Nephron (organoid): ENCODE measurements at regions not wholly inside any gene's neighbourhood (a gene's known extent, or its start where the extent isn't known, plus 50 kb on each side); places are given as distances from the start of the nearest gene placed in this dataset.

Experiments used
- H3K27ac Mint-ChIP-seq, 3 experiments: 2 replicates each; pipeline ENCODE4 v1.8.0; 2020; ENCODE audit warnings: mixed read lengths in 3 of 3, mild to moderate bottlenecking in 2 of 3, moderate library complexity in 1 of 3
- H3K27me3 Mint-ChIP-seq: 2 replicates; pipeline ENCODE4 v1.8.0; 2021; ENCODE audit warnings: low read depth, mild to moderate bottlenecking, moderate library complexity, mixed read lengths
- H3K36me3 Mint-ChIP-seq: 2 replicates; pipeline ENCODE4 v1.8.0; 2020; ENCODE audit warnings: low read depth, mixed read lengths
- H3K4me1 Mint-ChIP-seq: 2 replicates; pipeline ENCODE4 v1.8.0; 2020; ENCODE audit warnings: mixed read lengths
- H3K4me3 Mint-ChIP-seq, 3 experiments: 2 replicates each; pipeline ENCODE4 v1.8.0; 2020; ENCODE audit warnings: mild to moderate bottlenecking in 3 of 3, mixed read lengths in 3 of 3, moderate library complexity in 2 of 3
- H3K9me3 Mint-ChIP-seq: 2 replicates; pipeline ENCODE4 v1.8.0; 2020; ENCODE audit warnings: mixed read lengths
- CTCF ChIP-seq, 3 experiments: fragments of 200-600 bp; sonication (generic); IDR thresholded peaks; one replicate each; pipeline ENCODE4 v1.5.0; 2021; ENCODE audit warnings: antibody characterized with exemption in 3 of 3; ENCODE audit not compliant: unreplicated experiment in 3 of 3

GRCh38 chr7:106766551-106766950 is 98.5 kb upstream of the PIK3CG start:
- TF ChIP-seq CTCF (IDR thresholded peaks at IDR 0.05; ENCODE audit: unreplicated experiment in 3 of 3): no peak
- H3K9me3 Mint-ChIP-seq: no peaks in the 10 kb centered on the region
- H3K4me1 Mint-ChIP-seq: peaks cover 4% of the 10 kb centered on the region
- no peak overlapping the region for H3K4me3 Mint-ChIP-seq
- H3K27ac Mint-ChIP-seq: no peak overlapping the region
- no peaks in the 10 kb centered on the region for H3K27me3 Mint-ChIP-seq
- H3K36me3 Mint-ChIP-seq: no peaks in the 10 kb centered on the region

DNA sequence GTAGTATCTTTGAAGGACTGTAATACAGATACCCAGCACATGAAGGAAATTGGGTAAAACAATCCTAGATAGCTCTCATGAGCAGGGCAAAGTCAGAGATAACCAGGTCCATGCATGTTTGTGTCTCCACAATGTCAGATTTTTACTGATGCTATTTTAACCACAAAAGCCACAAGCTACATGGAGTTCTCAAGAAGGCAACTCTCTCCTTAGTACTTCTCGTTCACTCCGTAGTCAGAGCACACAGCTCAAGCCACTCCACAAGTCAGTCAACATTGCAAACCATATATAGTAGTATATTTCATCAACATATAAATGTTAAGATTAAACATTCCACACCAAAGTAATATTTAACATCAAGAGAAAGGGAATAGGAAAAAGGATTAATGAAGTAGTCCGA is 98.0 kb upstream of the PIK3CG start:
- no peak overlapping the region for H3K4me3 Mint-ChIP-seq
- H3K36me3 Mint-ChIP-seq: no peaks in the 10 kb centered on the region
- H3K27me3 Mint-ChIP-seq: no peaks in the 10 kb centered on the region
- H3K27ac Mint-ChIP-seq: no peak overlapping the region
- H3K9me3 Mint-ChIP-seq: no peaks in the 10 kb centered on the region
- TF ChIP-seq CTCF (IDR thresholded peaks at IDR 0.05; ENCODE audit: unreplicated experiment in 3 of 3): no peak
- peaks cover 4% of the 10 kb centered on the region for H3K4me1 Mint-ChIP-seq

- no peak for TF ChIP-seq CTCF (IDR thresholded peaks at IDR 0.05; ENCODE audit: unreplicated experiment in 3 of 3)
- H3K27ac Mint-ChIP-seq: no peak overlapping the region
- no peaks in the 10 kb centered on the region for H3K9me3 Mint-ChIP-seq
- peaks cover 4% of the 10 kb centered on the region for H3K4me1 Mint-ChIP-seq
- no peaks in the 10 kb centered on the region for H3K36me3 Mint-ChIP-seq
- no peak overlapping the region for H3K4me3 Mint-ChIP-seq
- H3K27me3 Mint-ChIP-seq: no peaks in the 10 kb centered on the region
These were observed 97.4 kb upstream of the PIK3CG start for GRCh38 chr7:106767498-106768323.

GRCh38 chr7:106768324-106768751 is 96.7 kb upstream of the PIK3CG start:
- Mint-ChIP-seq H3K4me3 (no peak overlapping the region), H3K36me3 (no peaks in the 10 kb centered on the region), H3K27me3 (no peaks in the 10 kb centered on the region), H3K9me3 (no peaks in the 10 kb centered on the region), H3K4me1 (peaks cover 4% of the 10 kb centered on the region), H3K27ac (no peak overlapping the region)
- TF ChIP-seq CTCF (IDR thresholded peaks at IDR 0.05; ENCODE audit: unreplicated experiment in 3 of 3): no peak

GRCh38 chr7:106770191-106770590 is 94.9 kb upstream of the PIK3CG start:
- H3K4me1 Mint-ChIP-seq: peaks cover 4% of the 10 kb centered on the region
- H3K27ac Mint-ChIP-seq: no peak overlapping the region
- H3K4me3 Mint-ChIP-seq: no peak overlapping the region
- H3K9me3 Mint-ChIP-seq: no peaks in the 10 kb centered on the region
- TF ChIP-seq CTCF (IDR thresholded peaks at IDR 0.05; ENCODE audit: unreplicated experiment in 3 of 3): no peak
- H3K36me3 Mint-ChIP-seq: no peaks in the 10 kb centered on the region
- H3K27me3 Mint-ChIP-seq: no peaks in the 10 kb centered on the region

GRCh38 chr7:106772655-106773108 is 92.4 kb upstream of the PIK3CG start:
- Mint-ChIP-seq H3K4me3 (no peak overlapping the region), H3K36me3 (no peaks in the 10 kb centered on the region), H3K4me1 (peaks cover 4% of the 10 kb centered on the region), H3K27ac (peak overlapping the region in 1 of 3 experiments; percentile 84), H3K9me3 (no peaks in the 10 kb centered on the region), H3K27me3 (no peaks in the 10 kb centered on the region)
- TF ChIP-seq CTCF (IDR thresholded peaks at IDR 0.05; ENCODE audit: unreplicated experiment in 3 of 3): no peak
